ENCODE measurements at regions not wholly inside any gene's neighbourhood (a gene's known extent, or its start where the extent isn't known, plus 50 kb on each side); places are given as distances from the start of the nearest gene placed in this dataset.

DNA sequence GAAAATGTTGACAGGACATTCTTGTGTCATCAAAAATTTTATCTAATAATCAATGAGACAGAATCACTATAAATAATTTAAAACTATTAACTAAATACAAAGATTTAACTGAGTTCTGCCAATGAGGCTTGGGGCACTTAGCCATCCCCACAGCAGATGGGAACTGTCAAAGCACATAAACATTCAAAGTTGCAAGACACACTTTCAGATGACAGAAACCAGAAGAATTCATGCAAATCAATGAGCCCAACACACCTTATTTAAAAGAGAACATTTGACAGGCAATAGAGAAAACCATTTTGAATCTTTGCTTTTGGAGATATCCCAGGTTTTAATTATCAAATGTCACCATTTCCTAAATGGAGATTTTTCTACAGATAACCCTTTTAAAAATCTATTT lies 566.2 kb downstream of the IRS1 start:
- FAIRE-seq = no peak
- TF ChIP-seq POU2F2 (IDR thresholded peaks at IDR 0.05; ENCODE audit: low read depth, low read length) (no peak), PAX5 (IDR thresholded peaks at IDR 0.05; ENCODE audit: insufficient read depth, low read length, severe bottlenecking) (no peak), TAF1 (IDR thresholded peaks at IDR 0.05; ENCODE audit: low read depth, low read length) (no peak), POLR2AphosphoS5 (IDR thresholded peaks at IDR 0.05; ENCODE audit: low read depth, low read length) (no peak), POLR2A (IDR thresholded peaks at IDR 0.05; ENCODE audit: low read depth, low read length) (no peak), SPI1 (IDR thresholded peaks at IDR 0.05; ENCODE audit: low read depth, low read length) (no peak)
- DNase-seq (ENCODE audit: insufficient read length, low spot score) = no peak

DNA sequence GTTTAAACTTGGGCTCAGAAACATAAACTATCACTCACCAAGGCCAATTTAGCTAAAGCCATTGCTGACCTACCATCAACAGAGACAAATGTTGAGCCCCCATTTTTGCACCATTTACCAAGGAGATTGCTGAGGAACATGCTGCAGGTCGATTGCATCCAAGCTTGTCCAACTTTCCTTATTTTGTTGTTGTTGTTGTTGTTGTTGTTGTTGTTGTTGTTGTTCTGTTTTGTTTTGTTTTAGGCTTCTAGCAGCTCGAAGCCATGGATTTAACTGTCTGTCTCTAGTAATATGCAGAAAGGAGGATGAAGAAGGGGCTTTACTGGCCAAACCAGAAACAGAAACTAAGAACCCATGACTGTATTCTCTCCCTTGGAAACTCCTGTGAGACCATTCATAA lies 571.5 kb downstream of the IRS1 start:
- TF ChIP-seq SPI1 (IDR thresholded peaks at IDR 0.05; ENCODE audit: low read depth, low read length) (no peak), POLR2A (IDR thresholded peaks at IDR 0.05; ENCODE audit: low read depth, low read length) (no peak), PAX5 (IDR thresholded peaks at IDR 0.05; ENCODE audit: insufficient read depth, low read length, severe bottlenecking) (no peak), TAF1 (IDR thresholded peaks at IDR 0.05; ENCODE audit: low read depth, low read length) (no peak), POLR2AphosphoS5 (IDR thresholded peaks at IDR 0.05; ENCODE audit: low read depth, low read length) (no peak), POU2F2 (IDR thresholded peaks at IDR 0.05; ENCODE audit: low read depth, low read length) (no peak)
- FAIRE-seq (no peak), DNase-seq (ENCODE audit: insufficient read length, low spot score) (no peak)

DNA sequence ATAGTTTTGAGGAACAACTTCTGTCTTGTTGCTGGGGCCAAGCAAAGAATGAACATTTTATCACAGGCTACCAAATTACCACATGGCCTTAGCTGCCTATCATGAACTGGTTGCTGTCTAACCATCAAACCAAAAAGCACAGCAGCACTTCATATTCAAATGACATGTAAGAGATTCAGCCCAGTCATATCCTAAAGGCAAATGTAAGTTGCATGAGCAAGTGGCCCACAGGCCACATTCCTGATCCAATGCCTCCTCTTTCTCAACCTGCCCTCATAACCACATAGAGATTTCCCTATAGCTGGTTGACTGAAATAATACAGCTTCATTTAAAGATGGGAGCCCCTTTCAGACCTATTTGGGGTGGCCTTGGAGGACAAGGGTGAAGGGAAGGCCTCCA lies 572.3 kb downstream of the IRS1 start:
- no peak for DNase-seq (ENCODE audit: insufficient read length, low spot score)
- no peak for TF ChIP-seq POLR2A (IDR thresholded peaks at IDR 0.05; ENCODE audit: low read depth, low read length)
- TF ChIP-seq POU2F2 (IDR thresholded peaks at IDR 0.05; ENCODE audit: low read depth, low read length) = no peak
- TF ChIP-seq SPI1 (IDR thresholded peaks at IDR 0.05; ENCODE audit: low read depth, low read length) = no peak
- no peak for TF ChIP-seq PAX5 (IDR thresholded peaks at IDR 0.05; ENCODE audit: insufficient read depth, low read length, severe bottlenecking)
- TF ChIP-seq TAF1 (IDR thresholded peaks at IDR 0.05; ENCODE audit: low read depth, low read length) = no peak
- TF ChIP-seq POLR2AphosphoS5 (IDR thresholded peaks at IDR 0.05; ENCODE audit: low read depth, low read length) = no peak
- FAIRE-seq = no peak

DNA sequence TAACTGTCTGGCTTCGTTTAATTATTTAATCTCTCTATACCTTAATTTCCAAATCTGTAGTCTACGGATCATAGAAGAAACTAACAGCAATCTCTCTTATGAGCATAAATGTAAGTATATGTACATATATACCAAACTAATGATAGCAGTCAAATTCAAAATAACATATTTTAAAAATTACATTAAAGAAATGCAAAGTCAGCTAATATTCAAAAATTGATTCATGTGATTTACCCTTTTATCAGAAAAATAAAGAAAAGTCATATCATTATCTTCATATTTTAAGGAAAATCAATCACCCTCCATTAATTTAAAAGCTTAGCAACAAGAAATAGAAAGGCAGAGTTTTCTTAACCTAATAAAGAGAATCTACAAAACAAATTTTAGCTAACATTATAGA lies 575.9 kb downstream of the IRS1 start:
- DNase-seq (ENCODE audit: insufficient read length, low spot score) (no peak), FAIRE-seq (no peak)
- TF ChIP-seq POLR2A (IDR thresholded peaks at IDR 0.05; ENCODE audit: low read depth, low read length) = no peak
- TF ChIP-seq PAX5 (IDR thresholded peaks at IDR 0.05; ENCODE audit: insufficient read depth, low read length, severe bottlenecking) = no peak
- no peak for TF ChIP-seq TAF1 (IDR thresholded peaks at IDR 0.05; ENCODE audit: low read depth, low read length)
- no peak for TF ChIP-seq POLR2AphosphoS5 (IDR thresholded peaks at IDR 0.05; ENCODE audit: low read depth, low read length)
- no peak for TF ChIP-seq POU2F2 (IDR thresholded peaks at IDR 0.05; ENCODE audit: low read depth, low read length)
- TF ChIP-seq SPI1 (IDR thresholded peaks at IDR 0.05; ENCODE audit: low read depth, low read length) = no peak

DNA sequence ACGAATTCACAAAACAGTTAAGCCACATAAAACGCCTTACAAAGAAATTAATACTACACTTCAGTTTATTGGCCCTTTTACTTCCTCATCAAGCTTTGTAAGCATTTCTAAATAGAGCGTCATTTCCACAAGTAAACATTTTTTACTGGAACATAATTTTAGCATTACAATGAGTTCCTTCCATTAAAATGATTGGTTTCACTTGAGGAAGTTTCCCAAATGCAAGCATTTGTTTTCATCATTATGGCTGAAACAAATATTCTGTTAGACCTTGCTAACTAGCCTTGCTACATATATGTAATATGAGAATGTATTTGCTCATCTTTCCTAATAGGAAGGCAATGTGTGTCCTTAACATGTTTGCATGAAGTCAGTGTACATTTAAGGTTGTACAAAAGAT lies 579.1 kb downstream of the IRS1 start:
- no peak for DNase-seq (ENCODE audit: insufficient read length, low spot score)
- TF ChIP-seq TAF1 (IDR thresholded peaks at IDR 0.05; ENCODE audit: low read depth, low read length) (no peak), POLR2A (IDR thresholded peaks at IDR 0.05; ENCODE audit: low read depth, low read length) (no peak)
- FAIRE-seq = no peak

DNA sequence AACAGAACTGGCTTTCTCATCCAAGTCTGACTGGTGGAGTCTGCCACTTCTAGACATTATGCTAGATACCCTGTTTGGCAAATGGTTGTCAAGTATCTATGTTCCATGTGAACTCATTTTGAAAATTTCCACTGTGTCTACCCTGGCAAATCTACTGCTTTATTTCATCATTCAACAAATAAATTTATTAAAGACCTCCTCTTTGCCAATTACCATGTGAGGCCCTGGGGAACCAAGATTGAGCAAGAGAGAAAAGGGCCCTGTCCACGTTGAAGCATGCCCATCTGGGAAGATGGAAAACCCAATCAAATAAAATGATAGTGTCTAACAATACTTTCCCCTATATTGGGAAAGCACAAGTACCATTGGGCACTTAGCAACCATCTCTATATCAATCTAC lies 582.4 kb downstream of the IRS1 start:
- DNase-seq (ENCODE audit: insufficient read length, low spot score) (no peak), FAIRE-seq (no peak)
- TF ChIP-seq POLR2A (IDR thresholded peaks at IDR 0.05; ENCODE audit: low read depth, low read length) (no peak), TAF1 (IDR thresholded peaks at IDR 0.05; ENCODE audit: low read depth, low read length) (no peak), PAX5 (IDR thresholded peaks at IDR 0.05; ENCODE audit: insufficient read depth, low read length, severe bottlenecking) (no peak), SPI1 (IDR thresholded peaks at IDR 0.05; ENCODE audit: low read depth, low read length) (no peak), POLR2AphosphoS5 (IDR thresholded peaks at IDR 0.05; ENCODE audit: low read depth, low read length) (no peak), POU2F2 (IDR thresholded peaks at IDR 0.05; ENCODE audit: low read depth, low read length) (no peak)

DNA sequence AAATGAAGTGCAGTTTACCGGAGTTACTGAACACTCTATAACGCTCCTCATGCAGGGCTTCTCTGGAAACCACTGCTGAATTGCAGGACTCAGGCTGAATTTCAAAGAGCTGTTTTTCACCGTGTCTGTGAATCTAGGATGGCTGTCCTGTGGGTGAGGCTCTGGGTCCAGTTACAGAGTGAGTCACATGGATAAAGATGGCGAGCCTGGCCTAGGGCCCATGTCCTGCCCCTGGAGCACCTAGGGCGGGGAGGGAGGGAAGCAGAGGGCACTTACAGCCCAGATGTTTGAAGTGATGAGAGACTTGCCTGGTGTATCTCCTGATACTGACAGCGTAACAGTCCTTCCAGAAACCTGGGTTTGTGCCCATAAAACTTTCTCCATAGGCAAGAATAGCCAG lies 583.0 kb downstream of the IRS1 start:
- DNase-seq (ENCODE audit: insufficient read length, low spot score) (no peak), FAIRE-seq (no peak)
- no peak for TF ChIP-seq SPI1 (IDR thresholded peaks at IDR 0.05; ENCODE audit: low read depth, low read length)
- no peak for TF ChIP-seq POLR2AphosphoS5 (IDR thresholded peaks at IDR 0.05; ENCODE audit: low read depth, low read length)
- no peak for TF ChIP-seq POU2F2 (IDR thresholded peaks at IDR 0.05; ENCODE audit: low read depth, low read length)
- TF ChIP-seq PAX5 (IDR thresholded peaks at IDR 0.05; ENCODE audit: insufficient read depth, low read length, severe bottlenecking) = no peak
- TF ChIP-seq POLR2A (IDR thresholded peaks at IDR 0.05; ENCODE audit: low read depth, low read length) = no peak
- no peak for TF ChIP-seq TAF1 (IDR thresholded peaks at IDR 0.05; ENCODE audit: low read depth, low read length)

DNA sequence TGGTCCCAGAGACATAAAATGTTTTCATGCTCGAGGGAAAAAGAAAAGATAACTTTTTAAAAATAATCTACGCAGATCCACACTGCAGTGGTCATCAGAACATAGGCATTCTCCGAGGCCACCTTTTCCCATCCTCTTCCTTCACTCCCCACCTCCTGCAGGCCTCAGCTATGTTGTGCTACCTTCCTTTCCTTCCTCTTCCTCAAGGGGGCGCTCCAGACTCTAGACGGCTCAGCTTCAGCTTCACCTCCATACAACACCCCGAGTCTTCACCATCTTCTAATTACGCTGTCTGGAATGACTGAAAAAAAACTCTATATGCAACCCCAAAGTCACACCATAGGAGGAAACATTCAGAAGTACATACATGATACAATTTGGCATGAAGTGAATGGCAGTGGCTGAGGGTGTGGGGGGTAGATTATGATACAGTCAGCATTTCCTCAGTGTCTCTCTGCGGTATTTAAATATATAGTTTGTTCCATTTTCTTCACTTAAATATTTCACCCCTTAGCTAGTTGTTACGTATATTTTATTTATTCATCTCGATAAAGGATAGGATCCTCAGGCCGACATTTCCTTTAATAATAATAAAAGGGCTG lies 583.6 kb downstream of the IRS1 start:
- FAIRE-seq (no peak), DNase-seq (ENCODE audit: insufficient read length, low spot score) (no peak)
- TF ChIP-seq TAF1 (IDR thresholded peaks at IDR 0.05; ENCODE audit: low read depth, low read length) = no peak
- no peak for TF ChIP-seq PAX5 (IDR thresholded peaks at IDR 0.05; ENCODE audit: insufficient read depth, low read length, severe bottlenecking)
- TF ChIP-seq POU2F2 (IDR thresholded peaks at IDR 0.05; ENCODE audit: low read depth, low read length) = no peak
- no peak for TF ChIP-seq POLR2AphosphoS5 (IDR thresholded peaks at IDR 0.05; ENCODE audit: low read depth, low read length)
- TF ChIP-seq POLR2A (IDR thresholded peaks at IDR 0.05; ENCODE audit: low read depth, low read length) = no peak
- TF ChIP-seq SPI1 (IDR thresholded peaks at IDR 0.05; ENCODE audit: low read depth, low read length) = no peak

DNA sequence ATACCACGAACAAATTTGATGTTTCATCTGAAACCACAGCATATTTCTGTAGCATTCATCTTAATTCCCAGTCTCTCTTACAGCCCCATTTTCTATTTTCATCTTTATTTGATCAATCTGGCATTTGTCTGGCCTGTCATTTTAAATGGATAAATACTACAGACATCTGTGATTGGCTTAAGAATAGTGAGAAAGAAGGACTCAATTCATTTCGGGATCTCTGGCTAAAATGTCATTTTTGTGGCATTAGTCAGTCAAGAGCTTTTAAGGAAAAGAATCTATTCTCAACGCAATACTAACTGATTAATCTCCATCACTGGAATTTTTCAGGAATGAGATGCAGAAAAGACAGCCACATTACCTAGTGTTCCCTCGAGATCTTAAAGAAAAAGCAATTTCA lies 585.9 kb downstream of the IRS1 start:
- FAIRE-seq = no peak
- TF ChIP-seq POLR2AphosphoS5 (IDR thresholded peaks at IDR 0.05; ENCODE audit: low read depth, low read length) = no peak
- TF ChIP-seq POLR2A (IDR thresholded peaks at IDR 0.05; ENCODE audit: low read depth, low read length) = no peak
- no peak for TF ChIP-seq TAF1 (IDR thresholded peaks at IDR 0.05; ENCODE audit: low read depth, low read length)
- TF ChIP-seq PAX5 (IDR thresholded peaks at IDR 0.05; ENCODE audit: insufficient read depth, low read length, severe bottlenecking) = no peak
- TF ChIP-seq POU2F2 (IDR thresholded peaks at IDR 0.05; ENCODE audit: low read depth, low read length) = no peak
- no peak for TF ChIP-seq SPI1 (IDR thresholded peaks at IDR 0.05; ENCODE audit: low read depth, low read length)
- DNase-seq (ENCODE audit: insufficient read length, low spot score) = no peak

DNA sequence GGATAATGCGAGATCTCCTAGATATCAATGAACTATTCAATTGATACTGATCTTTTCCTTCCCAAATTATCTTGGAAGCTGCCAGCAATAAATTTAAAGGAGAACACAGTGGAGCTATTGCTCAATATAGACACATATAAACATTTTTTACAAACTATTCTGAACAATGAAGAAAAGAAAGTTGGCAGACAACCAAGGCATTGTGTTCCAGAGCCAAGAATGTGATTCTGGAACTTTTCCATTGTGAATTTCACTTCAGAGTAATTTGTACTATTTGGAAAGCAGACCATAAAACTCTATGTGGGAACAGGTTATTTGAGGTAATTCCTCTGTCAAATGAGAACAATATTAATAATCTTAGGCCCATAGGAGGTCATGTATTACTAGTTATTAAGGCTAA lies 588.2 kb downstream of the IRS1 start:
- FAIRE-seq (no peak), DNase-seq (ENCODE audit: insufficient read length, low spot score) (no peak)
- TF ChIP-seq POLR2AphosphoS5 (IDR thresholded peaks at IDR 0.05; ENCODE audit: low read depth, low read length) (no peak), POU2F2 (IDR thresholded peaks at IDR 0.05; ENCODE audit: low read depth, low read length) (no peak), POLR2A (IDR thresholded peaks at IDR 0.05; ENCODE audit: low read depth, low read length) (no peak), PAX5 (IDR thresholded peaks at IDR 0.05; ENCODE audit: insufficient read depth, low read length, severe bottlenecking) (no peak)
